HG03432 (cell line): ENCODE measurements at regions not wholly inside any gene's neighbourhood (a gene's known extent, or its start where the extent isn't known, plus 50 kb on each side); places are given as distances from the start of the nearest gene placed in this dataset.
A peak's percentile ranks its signal among the peaks of the same experiment; 100 is the strongest.

Experiments
- ATAC-seq: cut with Tn5 transposase; IDR thresholded peaks from one replicate; pipeline ENCODE4 v1.9.1; 2021; ENCODE audit warnings: mild to moderate bottlenecking, moderate library complexity; ENCODE audit not compliant: unreplicated experiment

GRCh38 chr6:164013480-164014208, 599.1 kb downstream of the QKI start:
- ATAC-seq = no peak

GRCh38 chr6:164011321-164011720, 596.8 kb downstream of the QKI start:
- ATAC-seq = no peak

GRCh38 chr6:164010441-164011103, 596.1 kb downstream of the QKI start:
- no peak for ATAC-seq

GRCh38 chr6:164008902-164009301, 594.4 kb downstream of the QKI start:
- no peak for ATAC-seq

GRCh38 chr6:164007881-164008280, 593.4 kb downstream of the QKI start:
- no peak for ATAC-seq

DNA sequence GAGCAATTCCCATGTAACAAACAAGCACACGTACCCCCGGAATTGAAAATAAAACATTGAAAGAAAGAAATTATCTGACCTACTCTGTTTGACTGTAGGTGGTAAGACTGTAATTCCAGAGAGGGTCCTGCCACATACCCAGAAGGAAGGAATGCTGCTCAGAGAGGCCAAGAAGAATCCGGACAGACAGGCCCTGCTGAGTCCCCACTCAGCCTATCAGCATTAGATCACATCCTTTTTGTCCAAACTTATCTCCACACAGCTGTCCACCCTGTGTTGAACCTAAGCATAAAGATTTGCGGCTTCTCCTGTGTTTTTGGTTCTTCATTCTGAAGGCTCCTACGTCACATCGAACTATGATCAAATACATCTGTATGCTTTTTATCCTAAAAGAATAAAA, 591.9 kb downstream of the QKI start:
- no peak for ATAC-seq

DNA sequence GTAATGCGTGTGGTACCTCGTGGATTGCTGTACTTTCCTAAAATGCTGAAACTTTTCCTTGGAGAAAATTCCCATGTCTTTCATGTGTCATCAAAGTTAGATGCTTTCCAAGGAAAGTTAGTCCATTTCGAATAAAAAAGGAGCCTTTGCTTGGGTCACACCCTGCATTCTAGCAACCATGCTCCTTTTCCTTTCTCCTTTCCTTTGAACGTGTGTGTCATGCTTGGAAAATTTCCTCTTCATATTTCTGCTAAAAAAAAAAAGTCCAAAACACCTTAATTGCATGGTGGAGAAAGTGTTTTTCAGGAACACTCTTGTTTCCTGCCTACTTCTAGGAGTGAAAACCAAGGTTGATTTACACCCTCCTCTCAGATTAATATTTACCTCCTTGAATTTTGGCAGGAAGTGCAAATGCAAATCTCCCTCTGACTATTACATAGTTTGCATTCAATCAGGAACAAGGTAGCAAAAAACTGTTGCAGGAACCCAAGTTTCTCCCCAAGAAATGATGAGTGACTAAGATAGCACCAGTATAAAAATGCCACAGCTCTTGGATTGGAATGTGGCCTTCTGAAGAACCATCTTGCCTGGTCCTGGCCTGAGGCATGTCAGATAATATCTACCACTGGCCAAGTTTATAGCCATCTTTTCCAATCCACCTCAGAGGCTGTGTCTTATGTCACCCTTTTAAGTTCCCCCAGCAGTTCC, 590.6 kb downstream of the QKI start:
- no peak for ATAC-seq

GRCh38 chr6:164000276-164000675, 585.8 kb downstream of the QKI start:
- no peak for ATAC-seq

GRCh38 chr6:163999475-164000125, 585.1 kb downstream of the QKI start:
- no peak for ATAC-seq

- ATAC-seq = no peak
Measured at GRCh38 chr6:163998496-163998895, 584.0 kb downstream of the QKI start.

GRCh38 chr6:163996491-163996890, 582.0 kb downstream of the QKI start:
- no peak for ATAC-seq

- ATAC-seq = no peak
Measured at GRCh38 chr6:163994566-163994965, 580.0 kb downstream of the QKI start.

DNA sequence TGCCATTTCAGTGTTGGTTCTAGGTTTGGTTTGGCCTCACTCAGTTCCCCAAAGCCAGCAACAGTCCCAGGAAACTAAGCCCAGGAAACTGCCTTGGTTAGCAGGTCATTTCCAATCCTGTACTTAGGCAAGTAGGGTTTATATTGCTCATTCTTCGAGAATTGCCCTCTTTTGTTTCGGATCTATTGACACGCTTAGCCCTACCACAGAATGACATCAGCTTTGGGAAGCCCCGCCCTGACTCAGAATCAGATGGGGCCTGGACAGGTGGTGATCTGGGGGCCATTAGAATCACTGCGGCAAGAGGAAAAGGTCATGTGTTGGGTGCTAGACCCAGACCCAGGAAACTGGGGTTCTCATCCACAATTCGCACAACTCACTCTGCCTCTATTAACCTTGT, 578.2 kb downstream of the QKI start:
- ATAC-seq = no peak

GRCh38 chr6:163992056-163992455, 577.5 kb downstream of the QKI start:
- no peak for ATAC-seq

DNA sequence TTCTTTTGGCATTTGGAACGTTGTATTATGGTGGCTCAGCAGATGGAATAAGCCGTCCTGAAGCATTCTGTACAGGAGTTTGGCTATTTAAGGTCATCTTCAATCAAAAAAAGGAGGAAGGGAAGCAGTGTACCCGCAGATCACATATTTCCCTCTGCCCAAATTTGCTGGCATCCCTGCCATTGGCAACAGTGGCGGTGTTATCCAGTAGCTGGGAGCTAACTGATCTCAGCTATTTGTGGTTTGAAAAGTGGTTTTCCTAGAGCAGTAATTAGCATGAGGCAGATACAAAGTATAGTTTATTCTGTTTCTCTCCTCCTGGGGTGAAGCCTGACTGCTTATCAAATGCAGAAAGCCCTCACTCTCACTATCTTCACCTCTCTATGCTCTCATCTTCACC, 576.8 kb downstream of the QKI start:
- no peak for ATAC-seq

- ATAC-seq = no peak
Measured at GRCh38 chr6:163986313-163986712, 571.8 kb downstream of the QKI start.

GRCh38 chr6:163985710-163986109, 571.2 kb downstream of the QKI start:
- ATAC-seq = no peak

DNA sequence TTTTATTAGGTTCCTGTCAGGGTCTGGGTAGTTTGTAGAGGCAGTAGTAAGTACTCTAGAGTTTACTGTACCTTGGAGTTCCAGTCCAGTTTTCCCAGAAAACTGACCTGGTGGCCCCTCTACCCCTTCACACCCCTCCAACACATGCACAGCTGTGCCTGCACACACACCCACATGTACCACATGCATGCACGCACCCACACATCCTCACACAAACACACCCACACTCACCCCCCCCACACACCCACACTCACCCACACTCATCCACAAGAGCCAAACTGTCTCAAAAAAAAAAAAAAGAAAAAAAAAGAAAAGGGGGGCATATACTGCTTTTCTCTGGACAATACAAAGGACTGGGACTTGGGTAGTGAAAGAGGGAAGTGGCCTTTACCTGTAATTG, 570.5 kb downstream of the QKI start:
- no peak for ATAC-seq

DNA sequence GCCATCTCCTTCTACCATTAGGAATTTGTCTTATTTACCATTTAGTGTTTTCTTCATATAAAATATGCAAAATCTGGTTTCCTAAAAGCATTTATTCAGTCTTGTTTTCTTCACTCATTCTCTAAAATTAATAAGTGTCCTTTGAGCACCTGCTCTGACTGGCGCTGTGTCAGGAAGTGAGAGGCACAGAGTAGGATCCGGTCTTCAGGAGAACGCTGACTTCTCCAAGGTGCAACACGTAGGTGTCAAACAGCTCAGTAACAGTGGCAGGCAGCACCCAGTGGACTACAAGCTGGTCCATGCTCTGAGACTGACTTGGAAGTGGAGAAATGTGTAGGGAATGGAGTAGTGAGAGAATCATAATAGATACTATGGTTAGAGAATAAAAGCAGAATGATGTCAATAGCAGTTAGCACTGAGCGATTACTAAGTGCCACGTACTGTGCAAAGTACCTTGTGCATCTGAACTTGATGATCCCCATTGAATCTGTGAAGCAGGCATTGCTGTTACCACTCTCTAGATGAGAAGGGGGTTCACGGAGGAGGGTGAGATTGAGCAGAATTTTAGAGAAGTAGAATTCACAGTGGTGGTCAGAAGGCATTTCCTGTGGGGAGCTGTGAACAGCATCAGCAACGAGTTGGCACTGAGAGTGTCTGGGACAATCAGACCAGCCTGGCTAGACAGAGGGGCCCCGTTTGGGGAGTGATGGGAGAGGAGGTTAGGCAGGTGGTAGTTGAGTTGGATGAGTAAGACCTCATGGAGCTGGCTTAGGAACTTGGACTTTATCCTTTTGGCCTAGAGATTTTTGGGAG, 569.8 kb downstream of the QKI start:
- ATAC-seq = peak; percentile 74

GRCh38 chr6:163983679-163984078, 569.2 kb downstream of the QKI start:
- no peak for ATAC-seq

DNA sequence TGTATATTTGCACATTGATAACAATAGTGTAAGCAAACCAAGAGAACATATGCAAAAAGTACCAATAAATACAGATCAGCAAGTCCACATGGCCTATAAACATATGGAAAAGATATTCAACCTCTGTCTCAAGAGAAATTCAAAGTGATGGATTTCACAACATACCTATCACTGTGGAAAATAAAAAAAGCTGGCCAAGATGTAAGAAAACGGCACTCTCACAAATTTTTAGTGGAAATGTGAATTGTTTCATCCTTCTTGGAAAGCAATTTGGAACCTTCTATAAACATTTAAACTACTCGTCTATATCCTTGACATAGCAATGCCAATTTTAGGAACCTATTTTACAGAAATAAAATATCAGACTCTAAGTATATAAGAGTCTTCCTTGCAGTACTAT, 559.8 kb downstream of the QKI start:
- ATAC-seq = no peak
